HG02938 (cell line): ENCODE measurements at regions not wholly inside any gene's neighbourhood (a gene's known extent, or its start where the extent isn't known, plus 50 kb on each side); places are given as distances from the start of the nearest gene placed in this dataset.
"Not testable (repeated sequence)": the region's sequence is repeated elsewhere in the genome, so short reads cannot be mapped to it uniquely, and the experiment has no call there.

ENCODE experiments used
- ATAC-seq: cut with Tn5 transposase; IDR thresholded peaks from one replicate; pipeline ENCODE4 v1.9.1; 2021; ENCODE audit warnings: mild to moderate bottlenecking, moderate library complexity; ENCODE audit not compliant: unreplicated experiment

DNA sequence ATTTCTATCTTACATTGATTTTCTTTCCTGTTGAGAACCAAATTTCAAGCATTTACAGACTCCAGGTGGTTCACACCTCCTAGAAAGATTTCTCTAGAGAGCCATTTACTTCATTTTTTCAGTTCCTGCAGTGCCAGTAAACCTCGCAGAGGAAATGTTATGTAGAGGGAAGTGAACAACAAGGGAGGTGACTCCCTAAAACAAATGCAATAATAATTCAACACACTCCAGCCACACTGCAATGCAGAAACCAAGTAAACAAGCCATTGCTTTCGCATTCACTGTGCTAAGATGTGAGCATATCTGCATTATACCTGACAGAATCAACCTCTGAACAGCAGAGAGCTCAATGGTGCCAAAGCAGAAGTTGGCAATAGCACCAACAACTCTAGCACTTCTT, 215.1 kb downstream of the RBM26 start:
- ATAC-seq: peak; percentile 18

DNA sequence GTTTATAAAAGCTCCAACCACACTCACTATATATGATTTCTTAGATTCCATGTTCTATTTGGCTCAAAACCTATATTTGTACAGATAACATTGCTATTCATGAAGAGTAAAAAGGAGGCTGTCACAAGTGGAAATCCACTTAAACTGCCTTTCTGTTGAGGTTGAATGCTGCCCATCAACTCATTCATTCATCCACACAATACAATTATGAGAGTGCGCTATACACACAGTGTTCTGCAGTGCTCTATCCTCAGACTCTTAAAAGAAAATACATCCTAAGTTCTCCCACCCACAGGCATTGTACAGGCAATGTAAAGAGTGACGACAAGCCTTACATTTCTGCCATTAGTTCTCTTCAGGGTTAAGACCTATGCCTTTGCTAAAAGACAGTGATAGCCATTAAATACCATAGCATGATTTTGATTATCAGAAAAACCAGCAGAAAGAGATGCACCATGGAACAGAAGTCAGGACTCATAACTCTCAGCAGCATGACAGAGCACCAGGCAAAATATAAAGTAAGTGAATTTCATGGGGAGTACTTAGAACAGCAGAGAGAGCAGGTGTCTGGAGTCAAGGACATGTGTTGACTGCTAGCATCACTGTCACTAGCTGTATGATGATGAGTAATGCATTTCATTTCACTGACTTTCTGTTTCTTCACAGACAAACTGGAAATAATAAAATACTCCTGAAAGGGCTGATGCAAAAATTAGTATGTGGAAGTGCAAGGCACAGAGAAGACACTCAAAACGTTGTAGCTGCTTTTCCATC, 218.0 kb downstream of the RBM26 start:
- ATAC-seq: no peak

DNA sequence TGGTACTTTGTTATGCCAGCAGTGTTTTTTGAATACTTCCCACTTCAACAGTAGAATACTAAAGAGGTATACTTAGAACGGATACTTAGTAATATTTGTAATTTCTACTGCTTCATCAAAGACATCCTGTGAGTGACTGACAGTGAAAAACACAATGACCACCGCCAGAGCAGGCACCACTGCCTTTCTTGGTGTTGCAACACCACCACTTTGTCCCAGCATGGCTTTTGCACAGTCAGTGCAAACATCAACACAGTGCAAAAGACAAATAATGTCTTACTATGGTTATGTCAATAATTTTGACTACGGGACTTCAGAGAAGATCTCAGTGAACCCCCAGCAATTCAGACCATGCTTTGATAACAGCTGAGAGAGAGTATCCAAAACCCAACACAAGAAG, 220.5 kb downstream of the RBM26 start:
- ATAC-seq: no peak

DNA sequence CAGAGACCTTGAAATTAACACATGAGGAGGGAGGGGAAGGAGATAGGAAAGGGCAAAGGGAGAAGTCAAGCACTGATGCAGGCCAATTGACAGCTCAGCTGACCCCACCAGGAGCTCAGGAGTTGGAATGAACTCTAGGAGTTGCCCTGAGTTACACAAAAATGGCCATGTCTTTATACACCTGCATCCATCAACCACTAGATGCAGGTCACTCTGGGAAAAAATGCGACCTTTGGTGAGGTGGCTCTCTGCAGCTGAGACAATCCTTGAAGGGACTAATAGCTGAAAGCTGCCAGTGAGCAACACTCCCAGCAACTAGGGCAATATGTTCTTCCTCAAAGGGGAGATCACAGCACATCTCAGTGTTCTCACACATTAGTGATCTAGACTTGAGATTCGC, 222.8 kb downstream of the RBM26 start:
- ATAC-seq: no peak

DNA sequence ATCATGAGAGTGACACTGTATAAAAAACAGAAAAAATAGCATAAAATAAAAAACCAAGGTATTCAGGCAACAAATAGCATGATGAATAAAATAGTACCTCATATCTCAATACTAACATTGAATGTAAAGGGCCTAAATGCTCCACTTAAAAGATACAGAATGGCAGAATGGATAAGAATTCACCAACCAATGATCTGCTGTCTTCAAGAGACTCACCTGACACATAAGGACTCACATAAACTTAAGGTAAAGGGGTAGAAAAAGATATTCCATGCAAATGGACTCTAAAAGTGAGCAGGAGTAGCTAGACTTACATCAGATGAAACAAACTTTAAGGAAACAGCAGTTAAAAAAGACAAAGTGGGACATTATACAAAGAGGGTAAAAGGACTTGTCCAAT, 232.4 kb downstream of the RBM26 start:
- not testable (repeated sequence) for ATAC-seq

DNA sequence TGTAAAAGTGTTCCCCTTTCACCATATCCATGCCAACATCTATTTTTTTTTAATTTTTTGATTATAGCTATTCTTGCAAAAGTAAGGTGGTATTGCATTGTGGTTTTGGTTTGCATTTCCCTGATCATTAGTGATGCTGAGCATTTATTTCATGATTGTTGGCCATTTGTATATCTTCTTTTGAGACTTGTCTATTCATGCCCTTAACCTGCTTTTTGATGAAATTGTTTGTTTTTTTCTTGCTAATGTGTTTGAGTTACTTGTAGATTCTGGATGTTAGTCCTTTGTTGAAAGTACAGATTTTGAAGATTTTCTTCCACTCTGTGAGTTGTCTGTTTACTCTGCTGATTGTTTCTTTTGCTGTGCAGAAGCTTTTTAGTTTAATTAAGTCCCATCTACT, 233.1 kb downstream of the RBM26 start:
- not testable (repeated sequence) for ATAC-seq

DNA sequence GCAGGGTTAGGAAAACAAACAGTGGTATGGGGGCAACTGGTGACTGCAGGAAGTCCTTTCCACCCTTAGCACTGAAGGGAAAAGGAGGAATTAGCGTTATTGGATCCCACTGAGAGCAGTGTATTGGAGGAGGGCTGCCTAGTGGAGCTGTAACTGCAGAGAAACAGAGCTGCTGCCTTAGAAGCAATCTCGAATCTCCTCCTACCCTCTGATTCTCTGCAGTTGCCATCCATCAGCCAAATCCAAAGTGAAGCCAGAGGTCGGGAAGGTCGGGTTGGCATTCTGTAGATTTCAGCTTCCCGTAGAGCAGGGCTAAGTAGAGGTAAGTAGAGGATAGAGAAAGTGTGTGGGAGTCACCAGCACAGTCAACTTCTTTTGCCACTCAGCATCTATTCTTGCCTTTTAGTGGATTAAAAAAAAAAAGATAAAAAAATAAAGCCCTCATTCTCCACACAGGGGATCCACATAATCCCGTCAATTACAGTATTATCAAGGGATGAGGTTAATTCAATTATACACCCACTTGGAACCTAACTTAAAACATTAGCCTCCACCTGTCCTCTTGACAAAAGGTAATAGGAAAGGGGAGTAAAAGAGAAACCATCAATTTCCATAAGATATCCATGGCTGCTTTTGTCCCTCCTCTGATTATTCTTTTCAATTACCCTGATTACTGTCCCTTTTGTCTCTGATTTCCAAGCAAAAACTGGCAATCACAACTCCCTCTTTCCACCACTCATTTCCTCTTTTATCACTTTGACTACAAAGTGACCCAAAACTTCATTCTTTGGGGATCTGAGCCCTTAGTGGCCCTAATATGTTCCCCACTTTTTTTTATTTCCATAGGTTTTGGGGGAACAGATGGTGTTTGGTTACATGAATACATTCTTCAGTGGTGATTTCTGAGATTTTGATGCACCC, 234.7 kb downstream of the RBM26 start:
- no peak for ATAC-seq

DNA sequence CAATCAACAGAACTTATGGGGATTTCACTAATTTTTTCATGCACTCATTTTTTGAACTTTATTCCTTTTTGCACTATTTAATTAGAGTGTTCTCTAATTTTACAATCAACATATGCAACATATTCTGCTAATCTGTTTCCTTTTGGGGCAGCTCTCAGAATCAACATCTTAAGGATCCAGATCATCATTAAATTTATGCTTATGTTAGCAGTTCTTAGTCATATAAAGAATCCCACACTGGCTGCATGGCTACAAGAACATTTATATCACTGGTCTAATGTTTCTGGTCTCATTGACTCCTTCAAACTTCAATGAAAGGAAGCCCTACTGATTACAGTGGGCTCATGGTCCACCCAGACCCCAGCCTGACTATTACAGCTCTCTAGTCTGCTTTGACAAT, 245.2 kb downstream of the RBM26 start:
- ATAC-seq: no peak

DNA sequence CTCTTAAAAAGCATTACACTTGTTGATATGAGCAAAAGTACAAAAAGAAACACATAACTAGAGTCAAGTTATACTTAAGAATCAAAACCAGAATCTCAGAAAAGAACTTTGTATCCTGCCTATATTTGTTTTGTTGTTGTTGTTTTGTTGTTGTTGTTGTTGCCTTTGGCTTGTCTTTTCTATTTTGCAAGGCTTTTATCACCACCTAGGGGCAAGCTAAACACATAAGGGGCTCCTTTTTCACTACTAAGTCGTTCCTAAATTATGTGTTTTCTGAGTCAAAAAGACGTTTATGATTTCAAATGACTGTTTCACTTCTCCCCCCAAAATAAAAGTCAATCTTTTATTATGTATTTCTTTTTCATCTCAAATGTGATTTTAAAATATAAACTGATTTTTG, 250.2 kb downstream of the RBM26 start:
- ATAC-seq: no peak

DNA sequence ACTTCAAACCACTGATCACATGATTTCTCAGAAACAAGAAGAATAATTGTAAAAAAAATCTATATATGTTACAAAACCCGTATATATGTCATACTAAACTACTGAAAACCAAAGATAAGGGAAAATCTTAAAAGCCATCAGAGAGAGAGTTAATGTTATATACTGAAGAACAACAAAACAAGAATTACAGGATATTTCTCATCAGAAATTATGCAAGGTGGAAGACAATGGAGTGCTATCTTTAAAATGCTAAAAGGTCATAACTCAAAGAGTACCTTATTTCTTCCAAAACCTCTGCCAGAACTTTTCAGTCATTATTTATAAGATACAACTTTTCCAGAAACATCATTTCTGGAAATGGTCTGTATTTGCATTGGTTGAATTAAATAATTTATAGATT, 256.8 kb downstream of the RBM26 start:
- no peak for ATAC-seq

DNA sequence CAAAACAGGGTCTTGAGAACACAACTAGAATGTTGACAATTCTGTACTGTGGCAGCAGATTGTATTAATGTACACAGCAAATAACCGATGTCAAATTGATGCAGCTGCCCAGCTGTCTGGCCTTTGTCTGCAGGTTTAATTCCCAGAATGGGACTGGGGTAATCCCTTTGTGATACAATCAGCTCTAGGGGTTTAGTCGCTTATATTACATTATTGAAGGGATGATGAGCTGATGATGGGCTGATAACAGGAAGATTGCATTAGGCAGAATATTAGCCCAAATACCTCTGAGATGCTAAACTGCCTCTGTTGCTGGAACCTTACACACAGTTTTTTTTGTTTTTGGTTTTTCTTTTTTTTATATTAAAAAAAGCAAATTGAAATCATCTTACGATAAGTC, 265.0 kb downstream of the RBM26 start:
- ATAC-seq: no peak

DNA sequence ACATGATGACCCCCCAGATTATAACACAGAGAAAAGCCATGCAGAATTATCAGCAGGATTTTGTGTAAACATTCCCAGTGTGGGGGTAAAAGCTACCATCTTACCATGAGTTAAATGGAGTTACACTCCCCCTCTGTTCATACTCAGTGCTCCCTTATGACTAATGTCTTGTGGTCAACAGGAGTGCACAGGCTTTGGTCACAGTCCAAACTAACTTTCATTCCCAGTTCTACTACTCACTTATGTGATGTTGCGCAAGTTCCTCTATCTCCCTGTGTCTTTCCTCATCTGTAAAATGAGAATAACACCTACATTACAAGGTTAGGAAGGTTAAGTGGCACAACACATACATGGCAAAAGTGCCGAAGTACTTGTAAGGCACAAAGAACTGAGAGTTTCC, 277.9 kb downstream of the RBM26 start:
- ATAC-seq: no peak

DNA sequence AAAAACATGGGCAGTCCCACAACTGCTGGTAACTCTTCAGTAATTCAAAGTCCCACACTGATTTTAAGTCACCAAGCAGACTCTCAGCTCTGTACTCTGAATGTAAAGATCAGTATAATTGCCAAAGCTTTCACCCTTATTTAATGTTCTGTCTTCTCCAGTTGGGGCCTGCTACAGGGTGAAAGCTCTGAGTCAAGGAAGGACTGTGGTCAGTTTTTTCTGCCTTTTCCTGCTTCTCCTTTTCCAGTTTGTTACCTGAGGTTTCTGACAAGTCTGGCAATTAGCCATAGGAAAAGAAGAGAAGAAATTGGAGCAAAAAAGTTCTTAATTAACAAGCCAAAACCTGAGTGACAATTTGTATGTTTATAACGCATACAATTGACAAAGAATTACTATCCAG, 279.3 kb downstream of the RBM26 start:
- ATAC-seq: no peak

DNA sequence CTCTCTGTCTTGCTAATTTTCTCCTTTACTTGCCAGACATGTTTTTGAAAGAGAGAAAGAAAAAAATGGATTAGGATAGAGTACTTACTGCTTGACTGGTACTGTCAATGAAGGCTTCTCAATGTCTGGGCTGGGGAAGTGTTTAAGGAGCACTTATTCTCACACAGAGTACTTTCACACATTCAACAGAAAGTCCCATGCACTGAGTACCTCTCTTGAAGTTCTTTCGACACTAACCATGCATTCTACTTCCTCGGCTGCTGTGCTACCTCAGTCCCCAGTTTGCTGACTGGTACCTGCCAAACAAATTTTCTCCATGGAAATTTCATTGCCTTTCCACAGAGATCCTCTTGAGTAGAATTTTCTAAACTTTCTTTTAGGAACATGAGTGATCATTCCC, 281.9 kb downstream of the RBM26 start:
- ATAC-seq: no peak

DNA sequence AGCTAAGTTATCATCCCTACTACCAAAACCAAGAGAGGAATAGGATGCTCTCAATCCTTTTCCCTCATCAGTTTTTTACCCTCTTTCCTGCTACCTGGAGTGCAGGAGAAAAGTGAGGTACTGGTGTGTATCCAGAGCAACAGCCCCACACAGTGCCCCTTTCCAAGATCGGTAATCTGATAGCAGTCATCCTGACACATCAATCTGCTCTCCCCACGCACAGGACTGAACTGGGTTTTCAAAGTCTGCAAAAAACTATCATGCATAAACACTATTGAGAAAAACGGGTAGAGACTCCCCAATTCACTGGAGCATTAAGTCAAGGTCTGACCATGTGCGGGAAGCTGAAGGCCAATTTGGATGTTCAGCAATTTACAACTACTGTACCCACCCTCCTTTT, 284.8 kb downstream of the RBM26 start:
- no peak for ATAC-seq

DNA sequence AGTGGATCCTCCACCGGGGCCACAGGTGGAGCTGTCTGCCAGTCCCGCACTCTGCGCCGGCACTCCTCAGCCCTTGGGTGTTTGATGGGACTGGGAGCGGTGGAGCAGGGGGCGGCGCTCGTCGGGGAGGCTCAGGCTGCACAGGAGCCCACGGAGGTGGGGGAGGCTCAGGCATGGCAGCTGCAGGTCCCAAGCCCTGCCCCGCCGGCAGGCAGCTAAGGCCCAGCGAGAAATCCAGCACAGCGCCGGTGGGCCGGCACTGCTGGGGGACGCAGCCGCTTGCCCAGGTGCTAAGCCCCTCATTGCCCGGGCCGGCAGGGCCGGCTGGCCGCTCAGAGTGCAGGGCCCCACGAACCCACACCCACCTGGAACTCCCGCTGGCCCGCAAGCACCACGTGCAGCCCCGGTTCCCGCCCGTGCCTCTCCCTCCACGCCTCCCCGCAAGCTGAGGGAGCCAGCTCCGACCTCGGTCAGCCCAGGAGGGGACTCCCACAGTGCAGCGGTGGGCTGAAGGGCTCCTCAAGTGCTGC, 286.4 kb downstream of the RBM26 start:
- no peak for ATAC-seq

DNA sequence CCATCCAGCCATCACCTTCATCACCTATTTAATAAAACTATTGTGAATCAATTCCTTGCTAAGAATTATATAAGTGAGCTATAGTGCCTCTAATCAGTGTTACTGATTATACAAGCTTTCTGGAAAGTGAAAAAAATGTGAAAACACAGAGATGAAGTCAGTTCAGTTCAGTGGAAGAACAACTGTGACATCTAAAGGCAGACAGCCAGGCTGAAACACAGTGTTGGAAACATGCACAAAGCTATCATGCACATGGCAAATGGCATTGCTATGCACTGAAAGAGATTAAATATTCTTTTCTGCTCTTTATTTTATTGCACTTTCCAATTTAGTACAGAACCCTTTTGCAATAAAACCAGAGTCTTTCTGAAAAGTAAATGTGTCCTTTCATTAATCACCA, 294.0 kb downstream of the RBM26 start:
- no peak for ATAC-seq

DNA sequence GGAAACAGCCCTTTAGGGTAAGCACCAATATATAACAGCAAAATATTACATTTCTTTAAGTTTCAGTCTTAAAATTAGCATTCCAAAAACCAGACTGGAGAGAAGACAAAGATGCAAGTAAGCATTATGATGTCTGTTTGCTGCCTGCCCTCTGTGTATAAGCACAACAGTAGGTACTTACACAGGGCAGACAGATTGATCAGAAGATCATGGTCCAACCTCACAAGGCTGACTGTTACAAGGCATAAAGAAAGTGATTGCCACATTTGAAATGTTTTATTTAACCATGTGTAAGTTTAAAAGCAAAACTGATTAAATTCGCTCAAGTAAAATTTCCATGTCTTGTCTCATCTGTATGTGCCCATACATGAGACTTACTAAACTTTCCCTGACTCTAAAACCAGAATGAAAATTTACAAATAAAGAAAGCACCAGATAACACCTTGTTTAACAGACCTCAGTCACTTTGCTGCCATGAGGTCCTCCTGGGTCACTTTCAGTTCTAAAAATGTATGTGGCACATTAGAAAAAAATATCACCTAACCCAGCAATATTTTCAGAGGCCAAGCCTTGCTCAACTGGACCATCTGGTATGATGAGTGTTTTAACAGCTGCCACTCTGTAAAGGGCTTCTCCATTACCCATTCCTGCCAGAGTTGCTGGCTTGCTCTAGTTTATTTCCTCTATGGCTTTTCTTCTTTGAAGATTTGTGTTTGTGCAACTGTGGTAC, 297.0 kb downstream of the RBM26 start:
- ATAC-seq: no peak

DNA sequence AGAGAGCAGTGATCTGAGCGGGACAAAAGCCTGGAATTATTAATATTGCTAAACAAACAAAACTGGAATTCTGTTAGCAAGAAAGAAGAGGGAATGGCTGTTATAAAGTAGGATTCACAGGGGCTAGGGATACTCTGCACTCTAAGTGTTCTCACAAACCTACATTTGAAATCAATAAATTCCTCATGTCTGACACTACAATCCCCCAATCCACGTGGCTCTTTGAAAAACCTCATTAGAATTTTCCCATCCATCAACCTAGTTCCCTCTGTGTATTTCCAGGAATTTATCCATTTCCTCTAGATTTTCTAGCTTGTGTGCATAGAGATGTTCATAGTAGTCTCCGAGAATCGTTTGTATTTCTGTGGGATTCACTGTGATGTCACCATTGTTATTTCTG, 307.5 kb downstream of the RBM26 start:
- ATAC-seq: no peak

DNA sequence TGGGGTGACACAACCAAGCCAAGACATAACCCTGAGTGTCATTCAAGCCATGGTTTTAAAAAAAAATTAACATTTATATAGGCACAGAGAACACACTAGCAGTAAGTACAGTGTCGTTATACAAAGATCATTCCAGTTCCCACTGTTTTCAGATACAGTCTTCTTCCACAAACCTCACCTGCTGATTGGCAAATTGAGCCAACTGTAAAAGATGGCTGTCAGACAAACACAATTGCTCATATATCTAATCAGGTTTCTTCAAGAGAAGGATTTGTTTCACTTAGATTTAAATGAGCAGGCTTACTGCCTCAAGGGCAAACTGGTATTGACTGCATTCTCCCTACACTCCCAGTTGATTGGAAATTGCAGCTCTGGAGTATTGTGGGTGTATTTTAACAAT, 308.9 kb downstream of the RBM26 start:
- ATAC-seq: no peak

DNA sequence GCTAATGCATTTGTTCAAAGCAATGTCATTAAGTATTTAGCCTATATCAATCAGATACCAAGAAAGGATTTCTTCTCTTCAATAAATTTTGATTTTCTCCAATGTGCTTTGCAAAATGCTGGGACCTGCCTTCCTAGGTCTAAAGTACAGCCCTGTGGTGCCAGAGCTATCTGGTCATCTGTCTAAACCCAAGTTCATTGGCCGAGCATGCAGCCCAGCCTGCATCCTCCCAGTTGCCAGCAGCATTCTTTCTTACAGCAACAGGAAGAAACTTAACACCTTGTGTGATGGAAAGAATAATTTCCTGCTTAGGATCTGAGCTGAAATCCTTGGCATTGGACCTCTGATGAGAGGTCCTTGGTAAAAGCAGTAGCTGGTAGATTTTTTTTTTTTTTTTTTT, 310.0 kb downstream of the RBM26 start:
- no peak for ATAC-seq
